GM12878 (cell line): ENCODE measurements at regions not wholly inside any gene's neighbourhood (a gene's known extent, or its start where the extent isn't known, plus 50 kb on each side); places are given as distances from the start of the nearest gene placed in this dataset.

ENCODE experiments used
- ATAC-seq: fragments of 200-7000 bp; cut with Tn5 transposase; 3 replicates; pipeline ENCODE4 v1.9.1; 2020; ENCODE audit warnings: mild to moderate bottlenecking, moderate library complexity
- BruUV-seq: library from RNA; stranded (reverse); fragments of 400-500 nt; replicated peaks from 2 replicates; lab custom pipeline; 2021; lab: Mats Ljungman, UMichigan
- CTCF ChIA-PET: fragments of 300-600 bp; sonication (Branson Sonifier 250); formaldehyde crosslinking; extraction: SDS; loops from one replicate; lab custom pipeline; 2021; ENCODE audit warnings: inconsistent platforms; lab: Yijun Ruan, JAX
- POLR2A ChIA-PET: fragments of 350-600 bp; formaldehyde crosslinking; extraction: SDS; loops from one replicate; lab custom pipeline; 2021; ENCODE audit warnings: inconsistent platforms; lab: Charles Lee
- RAD21 ChIA-PET: fragments of 300-600 bp; sonication (Branson Sonifier 250); formaldehyde crosslinking; loops from one replicate; lab custom pipeline; 2023; ENCODE audit warnings: antibody characterized with exemption; ENCODE audit not compliant: unreplicated experiment; lab: Charles Lee
- SMC1A ChIA-PET: fragments of 300-600 bp; sonication (Branson Sonifier 250); formaldehyde crosslinking; loops from one replicate; lab custom pipeline; 2023; ENCODE audit not compliant: unreplicated experiment, uncharacterized antibody; lab: Charles Lee
- DNase-seq: peaks from one replicate; pipeline ENCODE4 v3.0.0-alpha.2; 2011; ENCODE audit warnings: low read depth, low spot score
- FAIRE-seq: peaks from 3 replicates; lab custom pipeline; 2011; peaks lifted over from hg19 to GRCh38; lab: Jason Lieb, UNC
- H2AFZ ChIP-seq: 2 replicates; pipeline ENCODE4 v1.6.0; 2011; ENCODE audit warnings: low read depth, low read length, control low read depth; ENCODE audit not compliant: control insufficient read depth
- H3K27ac ChIP-seq: 2 replicates; pipeline ENCODE4 v1.5.1; 2011; ENCODE audit warnings: control low read depth; ENCODE audit not compliant: control insufficient read depth, insufficient read depth
- H3K27me3 ChIP-seq, 2 experiments: replicated peaks in 1 of 2; 2 replicates each; pipeline versions ENCODE4 v1.6.0 to v1.6.1; 2011; ENCODE audit warnings: low read length in 1 of 2; ENCODE audit not compliant: control insufficient read depth in 2 of 2, insufficient read depth in 2 of 2
- H3K36me3 ChIP-seq, 2 experiments: 2 replicates each; pipeline ENCODE4 v1.5.1; 2011; ENCODE audit warnings: low read length in 1 of 2; ENCODE audit not compliant: control insufficient read depth in 2 of 2, insufficient read depth in 2 of 2
- H3K4me1 ChIP-seq: 2 replicates; pipeline ENCODE4 v1.6.1; 2011; ENCODE audit warnings: mild to moderate bottlenecking, low read length, moderate library complexity, mixed read lengths; ENCODE audit not compliant: control insufficient read depth, insufficient read depth
- H3K4me2 ChIP-seq: 2 replicates; pipeline ENCODE4 v1.6.0; 2011; ENCODE audit warnings: control low read depth; ENCODE audit not compliant: control insufficient read depth, insufficient read depth
- H3K4me3 ChIP-seq: fragments of 200-600 bp; sonication (generic); 2 replicates; pipeline ENCODE4 v1.5.1; 2016
- H3K79me2 ChIP-seq: 2 replicates; pipeline ENCODE4 v1.6.0; 2011; ENCODE audit warnings: low read length; ENCODE audit not compliant: control insufficient read depth, insufficient read depth
- H3K9ac ChIP-seq: 2 replicates; pipeline ENCODE4 v1.8.0; 2011; ENCODE audit warnings: low read length, control low read depth, mixed read lengths; ENCODE audit not compliant: control insufficient read depth, insufficient read depth
- H3K9me3 ChIP-seq: replicated peaks from 3 replicates; pipeline ENCODE4 v1.5.1; 2011; ENCODE audit warnings: mild to moderate bottlenecking, low read length; ENCODE audit not compliant: control insufficient read depth, insufficient read depth
- H4K20me1 ChIP-seq: 2 replicates; pipeline ENCODE4 v1.6.0; 2011; ENCODE audit not compliant: control insufficient read depth, insufficient read depth
- ASH2L ChIP-seq: fragments of 300-600, 200-600 bp; sonication (generic); IDR thresholded peaks from 2 replicates; pipeline ENCODE4 v1.6.1; 2017; ENCODE audit warnings: low read depth, mild to moderate bottlenecking, borderline replicate concordance
- BRCA1 ChIP-seq: IDR thresholded peaks from 2 replicates; pipeline ENCODE4 v1.6.1; 2011; ENCODE audit warnings: low read depth, low read length, improper control_type of control experiment
- CHD1 ChIP-seq: IDR thresholded peaks from 2 replicates; pipeline ENCODE4 v1.6.1; 2012; ENCODE audit warnings: low read depth, low read length, improper control_type of control experiment
- CREB1 ChIP-seq: IDR thresholded peaks from 2 replicates; pipeline ENCODE4 v1.6.1; 2012; ENCODE audit warnings: low read depth, mild to moderate bottlenecking, inconsistent platforms
- DPF2 ChIP-seq: fragments of 450-650 bp; IDR thresholded peaks from 2 replicates; pipeline ENCODE4 v1.6.1; 2017; ENCODE audit warnings: mild to moderate bottlenecking
- KAT2A ChIP-seq: conservative IDR thresholded peaks from 2 replicates; pipeline ENCODE4 v1.6.1; 2011; ENCODE audit warnings: low read depth, low read length; ENCODE audit not compliant: control insufficient read depth
- MEF2B ChIP-seq: fragments of 450-650 bp; IDR thresholded peaks from 2 replicates; pipeline ENCODE4 v1.6.1; 2018; ENCODE audit warnings: mild to moderate bottlenecking, moderate library complexity; ENCODE audit not compliant: partially characterized antibody, poor library complexity, severe bottlenecking
- NBN ChIP-seq: fragments of 450-650 bp; IDR thresholded peaks from 2 replicates; pipeline ENCODE4 v1.6.1; 2016
- NFIC ChIP-seq: IDR thresholded peaks from 2 replicates; pipeline ENCODE4 v1.6.1; 2012; ENCODE audit warnings: low read depth, mild to moderate bottlenecking, inconsistent platforms, low read length, moderate library complexity
- NFXL1 ChIP-seq: fragments of 450-650 bp; IDR thresholded peaks from 2 replicates; pipeline ENCODE4 v1.6.1; 2017; ENCODE audit warnings: antibody characterized with exemption, mild to moderate bottlenecking, borderline replicate concordance
- NR2C2 ChIP-seq: IDR thresholded peaks from 2 replicates; pipeline ENCODE4 v1.6.1; 2011; ENCODE audit warnings: borderline replicate concordance, low read depth; ENCODE audit not compliant: control insufficient read depth, insufficient read length
- NR2F1 ChIP-seq: fragments of 450-650 bp; conservative IDR thresholded peaks from 2 replicates; pipeline ENCODE4 v1.6.1; 2017; ENCODE audit warnings: mild to moderate bottlenecking
- RAD21 ChIP-seq: IDR thresholded peaks from 2 replicates; pipeline ENCODE4 v1.6.1; 2011; ENCODE audit warnings: mild to moderate bottlenecking, low read depth, low read length, moderate library complexity; ENCODE audit not compliant: insufficient read depth
- RFX5 ChIP-seq: IDR thresholded peaks from 2 replicates; pipeline ENCODE4 v1.6.1; 2011; ENCODE audit warnings: low read depth, low read length, improper control_type of control experiment
- SIN3A ChIP-seq: IDR thresholded peaks from 2 replicates; pipeline ENCODE4 v1.6.1; 2012; ENCODE audit warnings: low read depth, low read length, improper control_type of control experiment
- SREBF1 ChIP-seq: IDR thresholded peaks from 2 replicates; pipeline ENCODE4 v1.6.1; 2012; ENCODE audit warnings: mild to moderate bottlenecking, low read length
- STAT1 ChIP-seq: fragments of 450-650 bp; conservative IDR thresholded peaks from 2 replicates; pipeline ENCODE4 v1.6.1; 2014; ENCODE audit warnings: antibody characterized with exemption, mild to moderate bottlenecking
- WRNIP1 ChIP-seq: IDR thresholded peaks from 2 replicates; pipeline ENCODE4 v1.6.1; 2011; ENCODE audit warnings: low read depth, low read length, improper control_type of control experiment, borderline replicate concordance
- ZNF207 ChIP-seq: fragments of 450-650 bp; IDR thresholded peaks from 2 replicates; pipeline ENCODE4 v1.6.1; 2014; ENCODE audit warnings: antibody characterized with exemption, mild to moderate bottlenecking, borderline replicate concordance
- ZNF384 ChIP-seq: IDR thresholded peaks from 2 replicates; pipeline ENCODE4 v1.6.1; 2012; ENCODE audit warnings: low read depth, mild to moderate bottlenecking, low read length, improper control_type of control experiment, borderline replicate concordance
- WGBS: methylation state at CpG from one replicate; pipeline ENCODE4 v1.1.6; 2016; ENCODE audit warnings: low lambda C conversion rate; ENCODE audit not compliant: insufficient replicate concordance, insufficient coverage; ENCODE audit errors: missing lambda C conversion rate; 5-methylcytosine and 5-hydroxymethylcytosine counted together
- in situ Hi-C: fragments of 300-500 bp; cut with MboI; formaldehyde crosslinking; loops from 9 replicates; pipeline ENCODE4 v1.14.3; 2018; ENCODE audit warnings: mixed read lengths
- intact Hi-C: fragments of 100-400 bp; cut with micrococcal nuclease; formaldehyde crosslinking; loops from one replicate; pipeline ENCODE4 v1.14.2; 2022; ENCODE audit not compliant: unreplicated experiment
- TF ChIP-seq, protein P1 (sequence below): fragments of 450-650 bp; IDR thresholded peaks from 2 replicates; pipeline ENCODE4 v1.6.1; 2017; ENCODE audit warnings: borderline replicate concordance

- no peak for FAIRE-seq
- POLR2A ChIA-PET = no interaction called here
- no peaks in the 10 kb centered on the region for H3K79me2 ChIP-seq
- BruUV-seq = no TSS peak
- H3K36me3 ChIP-seq = no peaks in the 10 kb centered on the region
- H2AFZ ChIP-seq = no peak overlapping the region
- TF ChIP-seq, protein P1, sequence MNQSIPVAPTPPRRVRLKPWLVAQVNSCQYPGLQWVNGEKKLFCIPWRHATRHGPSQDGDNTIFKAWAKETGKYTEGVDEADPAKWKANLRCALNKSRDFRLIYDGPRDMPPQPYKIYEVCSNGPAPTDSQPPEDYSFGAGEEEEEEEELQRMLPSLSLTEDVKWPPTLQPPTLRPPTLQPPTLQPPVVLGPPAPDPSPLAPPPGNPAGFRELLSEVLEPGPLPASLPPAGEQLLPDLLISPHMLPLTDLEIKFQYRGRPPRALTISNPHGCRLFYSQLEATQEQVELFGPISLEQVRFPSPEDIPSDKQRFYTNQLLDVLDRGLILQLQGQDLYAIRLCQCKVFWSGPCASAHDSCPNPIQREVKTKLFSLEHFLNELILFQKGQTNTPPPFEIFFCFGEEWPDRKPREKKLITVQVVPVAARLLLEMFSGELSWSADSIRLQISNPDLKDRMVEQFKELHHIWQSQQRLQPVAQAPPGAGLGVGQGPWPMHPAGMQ = no peak
- TF ChIP-seq CREB1 (no peak), SREBF1 (no peak), WRNIP1 (no peak), SIN3A (no peak)
- TF ChIP-seq, all 136 proteins: peak for 0
- ChIA-PET RAD21 (no interaction called here), CTCF (no interaction called here), SMC1A (interaction anchor here (0.7 kb wide), 1 partner anchor 331 kb away, joined by 3 read pairs; no protein-coding TSS in a partner anchor)
- no peak overlapping the region for H3K4me3 ChIP-seq
- WGBS = 2% methylated on average over 2 of the region's 2 CpGs
- DNase-seq (no peak), ATAC-seq (no peak)
- no peaks in the 10 kb centered on the region for H3K9me3 ChIP-seq
- no peaks in the 10 kb centered on the region for H4K20me1 ChIP-seq
- H3K4me2 ChIP-seq = no peak overlapping the region
- no peaks in the 10 kb centered on the region for H3K27me3 ChIP-seq
- no peaks in the 10 kb centered on the region for H3K4me1 ChIP-seq
- intact Hi-C loops (no loop called here), in situ Hi-C loops (no loop called here)
- H3K9ac ChIP-seq = no peak overlapping the region
- H3K27ac ChIP-seq = no peak overlapping the region
Observed at GRCh38 chr13:37360556-37360955, 238.0 kb downstream of the POSTN start.

GRCh38 chr13:37357548-37357947, 241.0 kb downstream of the POSTN start:
- no peak for FAIRE-seq
- SMC1A ChIA-PET = no interaction called here
- WGBS = 21% methylated on average over 1 of the region's 1 CpG
- H3K4me2 ChIP-seq = no peak overlapping the region
- no peaks in the 10 kb centered on the region for H4K20me1 ChIP-seq
- intact Hi-C loops (no loop called here), in situ Hi-C loops (no loop called here)
- ATAC-seq = no peak
- no peak overlapping the region for H3K9ac ChIP-seq
- no peak overlapping the region for H3K4me3 ChIP-seq
- H3K27ac ChIP-seq = no peak overlapping the region
- no peaks in the 10 kb centered on the region for H3K79me2 ChIP-seq
- H3K36me3 ChIP-seq = no peaks in the 10 kb centered on the region
- H3K4me1 ChIP-seq = no peaks in the 10 kb centered on the region
- BruUV-seq = no TSS peak
- H3K9me3 ChIP-seq = no peaks in the 10 kb centered on the region
- POLR2A ChIA-PET = no interaction called here
- CTCF ChIA-PET = no interaction called here
- no peak overlapping the region for H2AFZ ChIP-seq
- DNase-seq = no peak
- no peaks in the 10 kb centered on the region for H3K27me3 ChIP-seq
- RAD21 ChIA-PET = no interaction called here
- TF ChIP-seq NBN (no peak), MEF2B (no peak), SIN3A (no peak), RAD21 (no peak), ASH2L (no peak), NFXL1 (no peak), BRCA1 (no peak), STAT1 (no peak), CHD1 (no peak), KAT2A (no peak), ZNF384 (no peak), NFIC (no peak), DPF2 (no peak), RFX5 (no peak), ZNF207 (no peak), NR2F1 (no peak), NR2C2 (no peak)
